ENCODE measurements at regions not wholly inside any gene's neighbourhood (a gene's known extent, or its start where the extent isn't known, plus 50 kb on each side); places are given as distances from the start of the nearest gene placed in this dataset.

DNA sequence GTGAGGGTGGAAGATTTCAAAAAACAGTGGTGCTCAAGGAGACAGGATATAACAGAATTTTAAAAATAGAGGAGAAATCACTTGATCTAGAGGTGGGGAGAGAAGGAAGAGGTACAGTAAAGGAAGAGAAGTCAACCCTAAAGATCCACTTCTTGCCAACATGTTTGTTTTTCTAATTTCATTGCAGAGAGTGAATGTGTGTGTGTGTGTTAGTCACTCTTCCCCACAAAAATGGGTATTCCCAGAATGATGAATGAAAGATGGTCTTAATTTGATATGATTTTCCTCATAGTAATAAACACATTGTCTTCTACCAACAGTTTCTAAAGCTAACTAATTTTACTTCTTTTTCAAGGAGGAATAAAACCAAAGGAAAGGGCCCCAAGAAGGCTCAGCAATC is 74.2 kb upstream of the NGF start:
- H3K23ac ChIP-seq (ENCODE audit: insufficient read length, low read depth, low read length) = no peak overlapping the region
- H4K8ac ChIP-seq (replicated peaks; ENCODE audit: insufficient read length, low read depth, low read length) = no peak overlapping the region
- H2BK20ac ChIP-seq (ENCODE audit: low read depth, low read length, poor library complexity, severe bottlenecking) = no peak overlapping the region
- H3T11ph ChIP-seq (ENCODE audit: low read length) = no peak overlapping the region
- no peak overlapping the region for H2BK15ac ChIP-seq (ENCODE audit: low read depth, low read length)
- no peak for DNase-seq
- no peak overlapping the region for H3K27ac Mint-ChIP-seq
- no peaks in the 10 kb centered on the region; the same call in 1 of the 2 replicates for H3K27me3 Mint-ChIP-seq (ENCODE audit: low read depth)
- no peaks in the 10 kb centered on the region for H4K20me1 ChIP-seq (ENCODE audit: control insufficient read depth, insufficient read depth, insufficient read length)
- no peaks in the 10 kb centered on the region for H3K79me1 ChIP-seq (ENCODE audit: insufficient read depth, low read depth, low read length, poor library complexity, severe bottlenecking)
- no peak overlapping the region for H4K91ac ChIP-seq (ENCODE audit: insufficient read length, low read depth, low read length)
- no peak overlapping the region for H3K4me2 ChIP-seq (ENCODE audit: insufficient read depth, insufficient read length, low read length)
- H3K18ac ChIP-seq (ENCODE audit: insufficient read length, low read depth, low read length) = no peak overlapping the region
- TF ChIP-seq, protein P1, sequence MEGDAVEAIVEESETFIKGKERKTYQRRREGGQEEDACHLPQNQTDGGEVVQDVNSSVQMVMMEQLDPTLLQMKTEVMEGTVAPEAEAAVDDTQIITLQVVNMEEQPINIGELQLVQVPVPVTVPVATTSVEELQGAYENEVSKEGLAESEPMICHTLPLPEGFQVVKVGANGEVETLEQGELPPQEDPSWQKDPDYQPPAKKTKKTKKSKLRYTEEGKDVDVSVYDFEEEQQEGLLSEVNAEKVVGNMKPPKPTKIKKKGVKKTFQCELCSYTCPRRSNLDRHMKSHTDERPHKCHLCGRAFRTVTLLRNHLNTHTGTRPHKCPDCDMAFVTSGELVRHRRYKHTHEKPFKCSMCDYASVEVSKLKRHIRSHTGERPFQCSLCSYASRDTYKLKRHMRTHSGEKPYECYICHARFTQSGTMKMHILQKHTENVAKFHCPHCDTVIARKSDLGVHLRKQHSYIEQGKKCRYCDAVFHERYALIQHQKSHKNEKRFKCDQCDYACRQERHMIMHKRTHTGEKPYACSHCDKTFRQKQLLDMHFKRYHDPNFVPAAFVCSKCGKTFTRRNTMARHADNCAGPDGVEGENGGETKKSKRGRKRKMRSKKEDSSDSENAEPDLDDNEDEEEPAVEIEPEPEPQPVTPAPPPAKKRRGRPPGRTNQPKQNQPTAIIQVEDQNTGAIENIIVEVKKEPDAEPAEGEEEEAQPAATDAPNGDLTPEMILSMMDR (conservative IDR thresholded peaks at IDR 0.05) = no peak
- H3K4me3 Mint-ChIP-seq = no peak overlapping the region
- no peak overlapping the region for H3K14ac ChIP-seq (ENCODE audit: insufficient read depth, low read length)
- H2BK5ac ChIP-seq (ENCODE audit: insufficient read length, low read length) = no peak overlapping the region
- H3K9ac ChIP-seq (ENCODE audit: extremely low read depth, insufficient read length, low read length) = no peak overlapping the region
- H3K23me2 ChIP-seq (ENCODE audit: insufficient read length, low read depth, low read length, poor library complexity, severe bottlenecking) = no peaks in the 10 kb centered on the region
- H3K27me3 ChIP-seq (ENCODE audit: insufficient read depth, low read length) = no peaks in the 10 kb centered on the region
- no peak overlapping the region for H2BK12ac ChIP-seq (ENCODE audit: insufficient read length, low read depth, low read length)
- H3K4ac ChIP-seq (ENCODE audit: low read depth, low read length) = no peak overlapping the region
- H3K36me3 Mint-ChIP-seq (ENCODE audit: insufficient read depth in 1 of 3, low read depth in 3 of 3) = peaks cover 0 to 4% (median 2%) of the 10 kb centered on the region in 3 experiments; a peak in 2 of 7 replicates
- H3K56ac ChIP-seq (ENCODE audit: insufficient read length, low read depth, low read length) = no peak overlapping the region
- H3K4me1 Mint-ChIP-seq = peaks cover 6% of the 10 kb centered on the region in 2 experiments
- H2BK120ac ChIP-seq (ENCODE audit: low read depth, low read length, poor library complexity, severe bottlenecking) = no peak overlapping the region
- no peak overlapping the region for H4K5ac ChIP-seq (ENCODE audit: insufficient read length, low read depth, low read length)
- H3K9me3 Mint-ChIP-seq = peaks cover 0 to 8% of the 10 kb centered on the region in 2 experiments; a peak in 3 of 5 replicates
- H2AFZ ChIP-seq (ENCODE audit: low read length) = no peak overlapping the region
- H3K9me3 ChIP-seq (ENCODE audit: control insufficient read depth, low read depth, low read length) = no peaks in the 10 kb centered on the region
- no peak overlapping the region for H3K27ac ChIP-seq (ENCODE audit: insufficient read length, low read depth, low read length)
- H2AK5ac ChIP-seq (ENCODE audit: insufficient read length, low read length) = no peak overlapping the region
- H3K79me2 ChIP-seq (ENCODE audit: insufficient read depth, low read length) = no peaks in the 10 kb centered on the region
- no peaks in the 10 kb centered on the region for H3K4me1 ChIP-seq (ENCODE audit: insufficient read depth, low read length)

Data from H9 (cell line).